ENCODE measurements at regions not wholly inside any gene's neighbourhood (a gene's known extent, or its start where the extent isn't known, plus 50 kb on each side); places are given as distances from the start of the nearest gene placed in this dataset.

- no peak overlapping the region for H3K4me3 ChIP-seq (ENCODE audit: low read length)
- H4K20me1 ChIP-seq (ENCODE audit: control insufficient read depth, insufficient read depth, low read depth, low read length), result no peaks in the 10 kb centered on the region
- no peaks in the 10 kb centered on the region for H3K4me1 ChIP-seq (ENCODE audit: control insufficient read depth, low read length)
- no peak for TF ChIP-seq CTCF (IDR thresholded peaks at IDR 0.05; ENCODE audit: low read depth, low read length, poor library complexity, severe bottlenecking)
- no peak overlapping the region for H3K4me2 ChIP-seq (ENCODE audit: low read length)
- H3K36me3 ChIP-seq (ENCODE audit: control insufficient read depth, low read length), result 0 out of 2 replicates have a peak, but pooled peaks cover 2% of the 10 kb centered on the region
- H3K27me3 ChIP-seq (ENCODE audit: control insufficient read depth, low read length), result no peaks in the 10 kb centered on the region
- H3K9me2 ChIP-seq (replicated peaks; ENCODE audit: control insufficient read depth, low read length), result no peaks in the 10 kb centered on the region
- no peaks in the 10 kb centered on the region for H3F3A ChIP-seq (ENCODE audit: control insufficient read depth, insufficient read depth)
- no peak overlapping the region for H3K27ac ChIP-seq (ENCODE audit: low read depth, low read length)
- H3K9me3 ChIP-seq (ENCODE audit: control insufficient read depth, insufficient read depth, low read length), result peaks cover 19% of the 10 kb centered on the region
- no peaks in the 10 kb centered on the region for H3K79me2 ChIP-seq (ENCODE audit: control insufficient read depth, low read length)
Observed at GRCh38 chr2:7748717-7749415, 831.7 kb downstream of the RNF144A start.

GRCh38 chr2:7749895-7750559, 832.8 kb downstream of the RNF144A start:
- no peaks in the 10 kb centered on the region for H3K79me2 ChIP-seq (ENCODE audit: control insufficient read depth, low read length)
- no peaks in the 10 kb centered on the region for H3K4me1 ChIP-seq (ENCODE audit: control insufficient read depth, low read length)
- peaks cover 29% of the 10 kb centered on the region for H3K9me3 ChIP-seq (ENCODE audit: control insufficient read depth, insufficient read depth, low read length)
- H3K4me3 ChIP-seq (ENCODE audit: low read length), result no peak overlapping the region
- no peak overlapping the region for H3K27ac ChIP-seq (ENCODE audit: low read depth, low read length)
- no peak overlapping the region for H3K4me2 ChIP-seq (ENCODE audit: low read length)
- TF ChIP-seq EZH2phosphoT487 (IDR thresholded peaks at IDR 0.05; ENCODE audit: borderline replicate concordance, low read length) (no peak), CTCF (IDR thresholded peaks at IDR 0.05; ENCODE audit: low read depth, low read length, poor library complexity, severe bottlenecking) (no peak)
- H4K20me1 ChIP-seq (ENCODE audit: control insufficient read depth, insufficient read depth, low read depth, low read length), result no peaks in the 10 kb centered on the region
- no peaks in the 10 kb centered on the region for H3F3A ChIP-seq (ENCODE audit: control insufficient read depth, insufficient read depth)
- H3K27me3 ChIP-seq (ENCODE audit: control insufficient read depth, low read length), result no peaks in the 10 kb centered on the region
- no peaks in the 10 kb centered on the region for H3K9me2 ChIP-seq (replicated peaks; ENCODE audit: control insufficient read depth, low read length)
- H3K36me3 ChIP-seq (ENCODE audit: control insufficient read depth, low read length), result 0 out of 2 replicates have a peak, but pooled peaks cover 2% of the 10 kb centered on the region

- Histone ChIP-seq H3F3A (ENCODE audit: control insufficient read depth, insufficient read depth) (no peaks in the 10 kb centered on the region), H3K4me3 (ENCODE audit: low read length) (no peak overlapping the region), H3K4me2 (ENCODE audit: low read length) (no peak overlapping the region), H3K9me2 (replicated peaks; ENCODE audit: control insufficient read depth, low read length) (no peaks in the 10 kb centered on the region), H3K36me3 (ENCODE audit: control insufficient read depth, low read length) (0 out of 2 replicates have a peak, but pooled peaks cover 2% of the 10 kb centered on the region), H3K9me3 (ENCODE audit: control insufficient read depth, insufficient read depth, low read length) (peaks cover 29% of the 10 kb centered on the region), H4K20me1 (ENCODE audit: control insufficient read depth, insufficient read depth, low read depth, low read length) (no peaks in the 10 kb centered on the region), H3K79me2 (ENCODE audit: control insufficient read depth, low read length) (no peaks in the 10 kb centered on the region), H3K4me1 (ENCODE audit: control insufficient read depth, low read length) (no peaks in the 10 kb centered on the region), H3K27ac (ENCODE audit: low read depth, low read length) (no peak overlapping the region), H3K27me3 (ENCODE audit: control insufficient read depth, low read length) (no peaks in the 10 kb centered on the region)
- TF ChIP-seq EZH2phosphoT487 (IDR thresholded peaks at IDR 0.05; ENCODE audit: borderline replicate concordance, low read length), result no peak
- no peak for TF ChIP-seq CTCF (IDR thresholded peaks at IDR 0.05; ENCODE audit: low read depth, low read length, poor library complexity, severe bottlenecking)
Observed at GRCh38 chr2:7752291-7752690, 835.1 kb downstream of the RNF144A start.

Data from DOHH2 (cell line).